Adrenal gland (tissue), 9 donors: ENCODE measurements at regions not wholly inside any gene's neighbourhood (a gene's known extent, or its start where the extent isn't known, plus 50 kb on each side); places are given as distances from the start of the nearest gene placed in this dataset.

Experiments
- DNase-seq, 7 donors: peaks; one replicate each; pipeline ENCODE4 v3.0.0-alpha.2; 2019 to 2020
- H3K27ac ChIP-seq, 5 donors: fragments of 200-600 bp; sonication (generic) in 4 of 5; 1 replicate in 3 of 5; 2 replicates in 2 of 5; pipeline versions ENCODE4 v1.5.1 to v1.8.0; 2016 to 2020; ENCODE audit warnings: mild to moderate bottlenecking in 1 of 5
- H3K27me3 ChIP-seq: fragments of 200-600 bp; 2 replicates; pipeline ENCODE4 v1.8.0; 2021
- H3K36me3 ChIP-seq, 2 donors: fragments of 200-600 bp; replicated peaks in 1 of 2; 1 replicate in 1 of 2; 2 replicates in 1 of 2; pipeline versions ENCODE4 v1.5.1 to v1.8.0; 2018 to 2022
- H3K4me1 ChIP-seq, 2 donors: fragments of 200-600 bp; replicated peaks in 1 of 2; 1 replicate in 1 of 2; 2 replicates in 1 of 2; pipeline versions ENCODE4 v1.5.1 to v1.8.0; 2018 to 2021
- H3K4me3 ChIP-seq, 4 donors: fragments of 200-600 bp; sonication (generic) in 3 of 4; one replicate each; pipeline ENCODE4 v1.5.1; 2016 to 2018
- H3K9me3 ChIP-seq, 3 donors: fragments of 200-600 bp; sonication (generic) in 1 of 3; replicated peaks in 1 of 3; 1 replicate in 2 of 3; 2 replicates in 1 of 3; pipeline versions ENCODE4 v1.5.1 to v1.8.0; 2016 to 2021
- CTCF ChIP-seq, 6 experiments: fragments of 450-650 bp in 4 of 6; fragments of 200-600 bp in 2 of 6; sonication (generic) in 1 of 6; IDR thresholded peaks; 1 replicate in 5 of 6; 2 replicates in 1 of 6; pipeline versions ENCODE4 v1.5.1 to v1.8.0; 2016 to 2021; ENCODE audit warnings: antibody characterized with exemption in 6 of 6, mild to moderate bottlenecking in 2 of 6, moderate library complexity in 1 of 6
- POLR2A ChIP-seq, 2 donors: fragments of 450-650 bp; IDR thresholded peaks; one replicate each; pipeline ENCODE4 v1.6.1; 2017; ENCODE audit warnings: antibody characterized with exemption in 2 of 2, mild to moderate bottlenecking in 2 of 2, moderate library complexity in 1 of 2
- WGBS, 4 donors: extraction: QIAGEN DNeasy Blood & Tissue Kit in 2 of 4; methylation state at CpG; one replicate each; pipeline versions ENCODE4 v1.1.5 to v1.1.7; 2013 to 2017; 5-methylcytosine and 5-hydroxymethylcytosine counted together
- intact Hi-C, 2 donors: fragments of 100-400 bp; cut with DNase I; formaldehyde crosslinking; loops; one replicate each; pipeline versions ENCODE4 v1.14.1 to v1.15.0; 2022 to 2023
- donor health status: healthy with polysubstance abuse.
- donor health status: Bipolar disorder and iron deficiency.
- donor health status: DM: yes; HTN: yes; CAD: no.
- donor health status: DM: no; HTN: no; CAD: no.
- donor health status: DM: no; HTN: no; CAD: no.

- H3K4me3 ChIP-seq, result no peak overlapping the region
- intact Hi-C loops, result no loop called here
- TF ChIP-seq CTCF (IDR thresholded peaks at IDR 0.05), result no peak
- no peak for TF ChIP-seq POLR2A (IDR thresholded peaks at IDR 0.05)
- no peaks in the 10 kb centered on the region for H3K36me3 ChIP-seq
- no peaks in the 10 kb centered on the region for H3K27me3 ChIP-seq
- WGBS, 4 donors, result 54 to 64% (median 57%) methylated on average over 5 of the region's 5 CpGs
- H3K9me3 ChIP-seq, result no peaks in the 10 kb centered on the region
- H3K4me1 ChIP-seq, result no peaks in the 10 kb centered on the region
- no peak for DNase-seq
- H3K27ac ChIP-seq, result no peak overlapping the region
Observed at GRCh38 chr18:70469916-70470315, 181.1 kb downstream of the SOCS6 start.

- Histone ChIP-seq H3K9me3 (no peaks in the 10 kb centered on the region), H3K36me3 (no peaks in the 10 kb centered on the region), H3K4me3 (no peak overlapping the region), H3K27me3 (no peaks in the 10 kb centered on the region), H3K27ac (no peak overlapping the region), H3K4me1 (peaks cover 0 to 8% of the 10 kb centered on the region in 2 donors)
- 50 to 83% (median 78%) methylated on average over 5 of the region's 5 CpGs for WGBS, 4 donors
- intact Hi-C loops, result no loop called here
- TF ChIP-seq POLR2A (IDR thresholded peaks at IDR 0.05) (no peak), CTCF (IDR thresholded peaks at IDR 0.05) (no peak)
- DNase-seq, result no peak
Observed at GRCh38 chr18:70468861-70469547, 180.2 kb downstream of the SOCS6 start.

GRCh38 chr18:70464343-70465114 lies 175.7 kb downstream of the SOCS6 start:
- DNase-seq, result peak; percentile 66 to 88 (median 83)
- H3K9me3 ChIP-seq, result no peaks in the 10 kb centered on the region
- TF ChIP-seq POLR2A (IDR thresholded peaks at IDR 0.05) (no peak), CTCF (IDR thresholded peaks at IDR 0.05) (peak in 4 of 6 experiments; percentile 29 to 36 (median 32))
- intact Hi-C loops, result no loop called here
- H3K27me3 ChIP-seq, result no peaks in the 10 kb centered on the region
- 6 to 14% (median 11%) methylated on average over 14 to 18 of the region's 18 CpGs for WGBS, 4 donors
- H3K4me3 ChIP-seq, result peak overlapping the region in 1 of 4 donors; percentile 34
- H3K36me3 ChIP-seq, result no peaks in the 10 kb centered on the region
- no peak overlapping the region for H3K27ac ChIP-seq
- peaks cover 0 to 8% of the 10 kb centered on the region in 2 donors for H3K4me1 ChIP-seq

- no peak for DNase-seq
- intact Hi-C loops, result no loop called here
- peaks cover 0 to 8% of the 10 kb centered on the region in 2 donors for H3K4me1 ChIP-seq
- H3K9me3 ChIP-seq, result no peaks in the 10 kb centered on the region
- H3K27me3 ChIP-seq, result no peaks in the 10 kb centered on the region
- H3K4me3 ChIP-seq, result no peak overlapping the region
- no peaks in the 10 kb centered on the region for H3K36me3 ChIP-seq
- 76 to 87% (median 79%) methylated on average over 6 of the region's 6 CpGs for WGBS, 4 donors
- no peak for TF ChIP-seq CTCF (IDR thresholded peaks at IDR 0.05)
- no peak for TF ChIP-seq POLR2A (IDR thresholded peaks at IDR 0.05)
- H3K27ac ChIP-seq, result no peak overlapping the region
Observed at GRCh38 chr18:70463085-70463484, 174.2 kb downstream of the SOCS6 start.
